Activated T-helper 1 cell treated with anti-CD3 and anti-CD28 coated beads, Interleukin-12 subunit alpha, Interleukin-12 subunit beta, Interleukin-2, Interleukin-4 antibody, amounts not matched to agents 30 ng/mL and 10 ng/mL and 1 ng/mL, durations not matched to agents 14 hours and 24 hours and 36 hours (primary cell): ENCODE measurements at regions not wholly inside any gene's neighbourhood (a gene's known extent, or its start where the extent isn't known, plus 50 kb on each side); places are given as distances from the start of the nearest gene placed in this dataset.

Source experiments
- DNase-seq: peaks from one replicate; pipeline ENCODE4 v3.0.0; 2021; ENCODE audit warnings: low spot score
- H3K27ac Mint-ChIP-seq: one replicate; pipeline ENCODE4 v1.8.0; 2021; ENCODE audit warnings: mild to moderate bottlenecking, mixed read lengths
- H3K27me3 Mint-ChIP-seq: one replicate; pipeline ENCODE4 v1.8.0; 2022; ENCODE audit warnings: mild to moderate bottlenecking, moderate library complexity, mixed read lengths; ENCODE audit not compliant: insufficient read depth
- H3K36me3 Mint-ChIP-seq: one replicate; pipeline ENCODE4 v1.8.0; 2021; ENCODE audit warnings: low read depth, mixed read lengths
- H3K4me1 Mint-ChIP-seq: one replicate; pipeline ENCODE4 v1.8.0; 2021; ENCODE audit warnings: low read depth, mixed read lengths
- H3K4me3 Mint-ChIP-seq: one replicate; pipeline ENCODE4 v1.8.0; 2021; ENCODE audit warnings: mild to moderate bottlenecking, moderate library complexity, mixed read lengths
- H3K9me3 Mint-ChIP-seq: one replicate; pipeline ENCODE4 v1.8.0; 2021; ENCODE audit warnings: mixed read lengths
- intact Hi-C: fragments of 100-400 bp; cut with micrococcal nuclease; formaldehyde crosslinking; loops from one replicate; pipeline ENCODE4 v1.15.1; 2024

DNA sequence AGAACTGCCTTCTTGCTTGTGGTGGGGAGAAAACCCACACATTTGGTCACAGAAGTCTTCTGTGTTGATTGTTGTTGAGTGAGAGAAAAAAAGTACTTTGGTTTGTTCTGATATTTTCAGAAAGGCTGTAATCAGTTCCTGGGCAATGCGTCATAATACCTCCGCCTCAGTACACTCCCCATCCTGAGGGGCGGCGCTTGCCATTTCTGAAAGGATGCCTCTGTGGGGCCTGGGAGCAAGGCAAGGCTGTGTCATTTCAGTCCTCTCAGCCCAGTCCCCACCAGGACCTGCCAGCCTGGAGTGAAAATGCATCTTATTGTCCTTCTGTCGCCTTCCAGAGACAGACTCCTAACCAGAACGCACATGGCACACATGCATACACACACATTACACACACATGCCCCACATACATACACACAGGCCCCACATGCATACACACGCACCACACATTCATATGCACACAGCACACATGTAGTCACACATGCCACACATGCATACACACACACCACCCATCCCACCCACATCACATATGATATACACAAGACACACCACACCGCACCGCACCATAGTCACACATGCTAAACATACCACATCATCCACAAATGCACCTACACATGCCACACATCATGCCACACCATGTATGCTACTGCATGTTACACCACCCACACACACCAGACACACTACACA, 90.0 kb downstream of the CXCL12 start:
- Mint-ChIP-seq H3K4me1 (no peaks in the 10 kb centered on the region), H3K9me3 (no peaks in the 10 kb centered on the region), H3K36me3 (no peaks in the 10 kb centered on the region), H3K27me3 (peaks cover 6% of the 10 kb centered on the region), H3K27ac (no peak overlapping the region), H3K4me3 (no peak overlapping the region)
- intact Hi-C loops: no loop called here
- no peak for DNase-seq

DNA sequence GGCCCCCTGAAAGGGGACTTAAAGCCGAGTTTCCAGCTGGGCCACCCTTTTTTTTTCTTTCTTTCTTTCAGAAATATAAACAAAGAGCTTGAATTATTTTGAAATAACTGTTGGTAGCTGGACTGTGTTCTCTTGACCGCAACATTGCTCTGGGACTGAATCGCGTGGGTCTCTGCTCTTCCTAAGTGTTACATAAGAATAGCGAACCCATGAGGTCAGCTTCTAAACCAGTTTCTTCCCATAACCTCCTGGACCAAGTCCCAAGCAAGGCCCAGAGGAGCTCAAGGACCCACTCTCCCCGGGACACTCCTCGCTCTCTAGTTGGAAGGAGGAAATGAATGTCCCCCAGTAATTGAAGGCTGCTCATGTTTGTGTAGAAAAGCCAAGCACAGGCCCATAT, 91.1 kb downstream of the CXCL12 start:
- Mint-ChIP-seq H3K4me3 (no peak overlapping the region), H3K36me3 (no peaks in the 10 kb centered on the region), H3K27me3 (peaks cover 9% of the 10 kb centered on the region), H3K9me3 (no peaks in the 10 kb centered on the region), H3K4me1 (no peaks in the 10 kb centered on the region), H3K27ac (no peak overlapping the region)
- DNase-seq: no peak
- intact Hi-C loops: no loop called here

GRCh38 chr10:44293306-44293778, 91.6 kb downstream of the CXCL12 start:
- no peak for DNase-seq
- H3K4me1 Mint-ChIP-seq: no peaks in the 10 kb centered on the region
- H3K4me3 Mint-ChIP-seq: no peak overlapping the region
- intact Hi-C loops: no loop called here
- H3K27me3 Mint-ChIP-seq: peaks cover 9% of the 10 kb centered on the region
- H3K27ac Mint-ChIP-seq: no peak overlapping the region
- H3K9me3 Mint-ChIP-seq: no peaks in the 10 kb centered on the region
- H3K36me3 Mint-ChIP-seq: no peaks in the 10 kb centered on the region

DNA sequence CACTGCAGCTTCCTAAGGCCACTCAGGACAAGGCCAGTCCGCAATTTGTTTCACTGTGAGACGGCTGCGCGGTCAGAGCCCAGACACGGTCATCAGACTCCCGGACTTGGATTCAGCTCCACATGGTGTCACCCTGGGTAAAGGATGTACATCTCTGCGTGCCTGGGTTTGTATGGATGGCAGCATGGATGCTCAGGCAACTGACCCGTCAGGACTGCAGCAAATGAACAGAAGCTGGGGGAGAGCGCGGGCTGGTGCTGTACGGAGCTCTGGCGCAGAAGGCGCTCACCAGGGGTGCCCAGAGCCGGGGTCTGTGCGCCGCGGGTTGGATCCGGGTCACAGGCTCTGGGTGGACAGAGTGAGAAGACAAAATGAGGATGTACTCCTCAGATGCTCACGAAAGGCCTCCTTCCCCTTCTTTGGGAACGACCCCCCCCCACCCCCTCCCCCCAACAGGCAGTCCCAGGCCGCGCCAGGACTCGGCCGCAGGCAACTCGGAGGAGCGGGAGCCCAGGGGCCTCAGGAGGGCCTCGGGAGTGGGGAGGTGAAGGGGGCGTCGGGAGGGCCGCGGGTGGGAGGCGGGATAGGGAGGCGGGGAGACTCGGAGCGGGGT, 92.4 kb downstream of the CXCL12 start:
- DNase-seq: no peak
- H3K9me3 Mint-ChIP-seq: no peaks in the 10 kb centered on the region
- intact Hi-C loops: no loop called here
- H3K4me1 Mint-ChIP-seq: no peaks in the 10 kb centered on the region
- H3K27ac Mint-ChIP-seq: no peak overlapping the region
- no peaks in the 10 kb centered on the region for H3K36me3 Mint-ChIP-seq
- H3K27me3 Mint-ChIP-seq: peaks cover 9% of the 10 kb centered on the region
- no peak overlapping the region for H3K4me3 Mint-ChIP-seq

- Mint-ChIP-seq H3K4me1 (no peaks in the 10 kb centered on the region), H3K9me3 (no peaks in the 10 kb centered on the region), H3K27ac (no peak overlapping the region), H3K4me3 (no peak overlapping the region), H3K27me3 (peaks cover 14% of the 10 kb centered on the region), H3K36me3 (no peaks in the 10 kb centered on the region)
- intact Hi-C loops: no loop called here
- no peak for DNase-seq
These were observed 93.8 kb downstream of the CXCL12 start for GRCh38 chr10:44291091-44291490.

DNA sequence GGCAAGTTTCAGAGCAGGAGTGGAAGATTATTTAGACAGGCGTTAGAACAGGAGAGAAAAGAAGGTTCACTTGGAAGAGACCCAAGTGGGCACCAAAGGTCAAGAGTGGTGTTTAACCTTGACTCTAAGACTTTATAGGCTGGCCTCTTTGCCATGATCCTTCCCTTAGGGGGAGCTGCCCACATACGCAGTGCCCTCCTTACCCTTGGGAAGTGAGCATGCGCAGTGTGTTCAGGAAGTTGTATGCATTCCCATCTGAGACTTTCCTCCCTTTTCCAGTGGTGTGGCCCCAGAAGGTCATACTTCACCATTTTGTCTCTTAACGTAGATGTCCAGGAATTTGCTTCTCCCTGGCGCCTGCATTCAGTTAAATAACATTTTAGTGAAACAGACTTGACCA, 95.8 kb downstream of the CXCL12 start:
- H3K36me3 Mint-ChIP-seq: no peaks in the 10 kb centered on the region
- intact Hi-C loops: no loop called here
- DNase-seq: no peak
- no peak overlapping the region for H3K27ac Mint-ChIP-seq
- no peaks in the 10 kb centered on the region for H3K4me1 Mint-ChIP-seq
- H3K27me3 Mint-ChIP-seq: peaks cover 14% of the 10 kb centered on the region
- H3K9me3 Mint-ChIP-seq: no peaks in the 10 kb centered on the region
- no peak overlapping the region for H3K4me3 Mint-ChIP-seq

GRCh38 chr10:44287408-44287807, 97.5 kb downstream of the CXCL12 start:
- Mint-ChIP-seq H3K27me3 (peaks cover 13% of the 10 kb centered on the region), H3K4me3 (no peak overlapping the region), H3K27ac (no peak overlapping the region), H3K36me3 (no peaks in the 10 kb centered on the region), H3K4me1 (no peaks in the 10 kb centered on the region), H3K9me3 (no peaks in the 10 kb centered on the region)
- intact Hi-C loops: no loop called here
- DNase-seq: no peak

DNA sequence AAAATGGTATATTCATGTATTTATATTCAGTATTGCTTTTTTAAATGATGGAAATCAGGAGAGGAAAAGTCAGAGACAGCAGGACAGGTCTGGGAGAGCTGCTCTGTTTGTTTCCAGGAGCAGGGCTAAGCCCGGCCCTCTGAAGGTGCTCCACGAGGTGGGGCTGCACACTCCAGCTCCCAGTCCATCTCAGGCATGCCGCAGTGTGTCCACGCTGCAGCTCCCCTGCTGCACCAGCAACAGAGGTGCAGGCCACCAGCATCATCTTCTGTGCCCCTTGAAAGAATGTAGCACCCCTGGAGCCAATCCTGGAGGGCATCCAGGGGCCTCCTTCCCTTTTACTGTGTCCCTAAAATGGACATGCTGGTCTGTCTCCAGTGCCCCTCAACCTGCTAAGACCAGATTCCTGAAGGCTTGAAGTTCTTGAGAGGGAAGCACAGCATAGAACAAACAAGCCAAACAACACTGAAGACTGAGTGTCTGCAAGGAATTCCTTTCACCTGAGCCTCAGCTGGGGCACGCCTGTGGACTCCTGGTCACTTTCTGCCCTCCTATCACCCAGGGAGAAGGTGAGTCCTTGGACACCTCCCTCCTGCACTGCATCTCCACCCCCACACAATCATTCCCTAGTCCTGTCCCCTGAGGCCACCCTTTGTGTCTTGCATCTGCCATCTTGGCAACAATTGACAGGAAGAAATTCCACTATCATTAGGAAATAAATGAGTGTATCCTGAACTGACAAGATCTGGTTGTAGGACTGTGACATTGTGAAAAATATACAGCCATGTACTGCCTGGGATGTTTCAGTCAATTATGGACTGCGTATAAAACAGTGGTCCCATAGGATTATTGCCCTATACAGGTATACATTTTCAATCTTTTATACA, 100.5 kb downstream of the CXCL12 start:
- H3K4me3 Mint-ChIP-seq: no peak overlapping the region
- H3K36me3 Mint-ChIP-seq: no peaks in the 10 kb centered on the region
- no peaks in the 10 kb centered on the region for H3K4me1 Mint-ChIP-seq
- no peak overlapping the region for H3K27ac Mint-ChIP-seq
- DNase-seq: no peak
- intact Hi-C loops: no loop called here
- no peaks in the 10 kb centered on the region for H3K9me3 Mint-ChIP-seq
- H3K27me3 Mint-ChIP-seq: peaks cover 5% of the 10 kb centered on the region

- Mint-ChIP-seq H3K36me3 (no peaks in the 10 kb centered on the region), H3K4me1 (no peaks in the 10 kb centered on the region), H3K27me3 (peaks cover 5% of the 10 kb centered on the region), H3K9me3 (no peaks in the 10 kb centered on the region), H3K27ac (no peak overlapping the region), H3K4me3 (no peak overlapping the region)
- intact Hi-C loops: no loop called here
- DNase-seq: no peak
These were observed 102.1 kb downstream of the CXCL12 start for GRCh38 chr10:44282626-44283300.

DNA sequence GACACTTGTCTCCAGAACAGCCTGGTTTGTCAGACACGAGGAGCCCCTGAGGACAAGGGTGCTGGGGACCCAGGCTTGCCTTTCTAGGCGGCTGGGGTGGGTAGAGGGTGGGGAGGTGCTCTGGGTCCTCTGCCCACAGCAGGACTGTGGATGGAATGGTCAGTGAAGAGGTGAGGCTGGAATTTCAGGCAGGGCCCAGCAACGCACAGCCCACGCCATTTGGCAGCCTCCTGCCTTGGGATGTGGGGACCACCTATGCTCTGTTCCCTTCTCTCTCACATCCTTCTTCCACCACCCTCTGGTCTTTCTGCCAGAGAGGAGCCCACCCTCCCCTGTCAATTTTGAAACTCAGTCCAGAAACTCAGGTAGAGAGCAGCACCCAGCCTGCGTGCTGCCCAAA, 103.2 kb downstream of the CXCL12 start:
- DNase-seq: no peak
- no peaks in the 10 kb centered on the region for H3K27me3 Mint-ChIP-seq
- H3K36me3 Mint-ChIP-seq: no peaks in the 10 kb centered on the region
- H3K9me3 Mint-ChIP-seq: peaks cover 1% of the 10 kb centered on the region
- intact Hi-C loops: no loop called here
- H3K4me1 Mint-ChIP-seq: no peaks in the 10 kb centered on the region
- H3K4me3 Mint-ChIP-seq: no peak overlapping the region
- no peak overlapping the region for H3K27ac Mint-ChIP-seq

- Mint-ChIP-seq H3K4me1 (no peaks in the 10 kb centered on the region), H3K27me3 (no peaks in the 10 kb centered on the region), H3K27ac (no peak overlapping the region), H3K36me3 (no peaks in the 10 kb centered on the region), H3K9me3 (peaks cover 5% of the 10 kb centered on the region), H3K4me3 (no peak overlapping the region)
- DNase-seq: no peak
- intact Hi-C loops: no loop called here
These were observed 103.7 kb downstream of the CXCL12 start for GRCh38 chr10:44281089-44281613.

GRCh38 chr10:44280226-44281014, 104.5 kb downstream of the CXCL12 start:
- no peak for DNase-seq
- no peaks in the 10 kb centered on the region for H3K4me1 Mint-ChIP-seq
- H3K27me3 Mint-ChIP-seq: no peaks in the 10 kb centered on the region
- no peaks in the 10 kb centered on the region for H3K36me3 Mint-ChIP-seq
- no peak overlapping the region for H3K4me3 Mint-ChIP-seq
- H3K27ac Mint-ChIP-seq: no peak overlapping the region
- intact Hi-C loops: no loop called here
- H3K9me3 Mint-ChIP-seq: peaks cover 5% of the 10 kb centered on the region
